ENCODE measurements at regions not wholly inside any gene's neighbourhood (a gene's known extent, or its start where the extent isn't known, plus 50 kb on each side); places are given as distances from the start of the nearest gene placed in this dataset.

- BruUV-seq (replicated peaks): no TSS peak
- Histone ChIP-seq H3K36me3 (ENCODE audit: control insufficient read depth in 2 of 2, extremely low read depth in 1 of 2, insufficient read depth in 2 of 2, low read length in 2 of 2) (no peaks in the 10 kb centered on the region), H3K4me3 (replicated peaks in 1 of 3; ENCODE audit: insufficient read depth in 1 of 3, low read depth in 1 of 3, low read length in 3 of 3) (no peak overlapping the region), H3K9me1 (replicated peaks; ENCODE audit: control insufficient read depth, extremely low read depth, insufficient read depth, low read length) (no peaks in the 10 kb centered on the region), H3K9me3 (replicated peaks; ENCODE audit: control insufficient read depth, insufficient read depth, low read length) (no peaks in the 10 kb centered on the region), H3K27ac (ENCODE audit: insufficient read depth, low read depth, low read length) (no peak overlapping the region), H4K20me1 (replicated peaks; ENCODE audit: control insufficient read depth, extremely low read depth, insufficient read depth, low read length) (no peaks in the 10 kb centered on the region), H3K4me2 (ENCODE audit: insufficient read depth, low read length) (no peak overlapping the region), H3K9ac (replicated peaks; ENCODE audit: extremely low read depth, insufficient read depth, low read length) (no peak overlapping the region), H3K79me2 (ENCODE audit: control insufficient read depth, insufficient read depth, low read length) (no peaks in the 10 kb centered on the region), H2AFZ (ENCODE audit: low read depth, low read length) (no peak overlapping the region), H3K4me1 (ENCODE audit: control insufficient read depth, extremely low read depth, insufficient read depth, low read length) (no peaks in the 10 kb centered on the region), H3K27me3 (ENCODE audit: control insufficient read depth in 2 of 2, insufficient read depth in 2 of 2, low read length in 2 of 2) (peaks cover 0 to 8% of the 10 kb centered on the region in 2 experiments)
- TF ChIP-seq JUN (IDR thresholded peaks at IDR 0.05; ENCODE audit: borderline replicate concordance, insufficient read depth, insufficient read length, low read depth): no peak
- TF ChIP-seq POLR2AphosphoS5 (IDR thresholded peaks at IDR 0.05; ENCODE audit: insufficient read depth, low read depth, low read length): no peak
- no peak for TF ChIP-seq EZH2 (IDR thresholded peaks at IDR 0.05; ENCODE audit: borderline replicate concordance, low read depth, low read length, severe bottlenecking)
- TF ChIP-seq GATA2 (IDR thresholded peaks at IDR 0.05; ENCODE audit: insufficient read depth, insufficient read length, low read depth, low read length): no peak
- TF ChIP-seq MYC (IDR thresholded peaks at IDR 0.05; ENCODE audit: low read depth, low read length): no peak
- TF ChIP-seq CTCF (IDR thresholded peaks at IDR 0.05; ENCODE audit: extremely low read depth in 1 of 2, insufficient read depth in 1 of 2, low read depth in 1 of 2, low read length in 2 of 2): no peak
- no peak for TF ChIP-seq POLR2A (IDR thresholded peaks at IDR 0.05; ENCODE audit: low read depth, low read length)
- TF ChIP-seq MAX (IDR thresholded peaks at IDR 0.05; ENCODE audit: insufficient read depth, insufficient read length): no peak
- no peak for TF ChIP-seq FOS (IDR thresholded peaks at IDR 0.05; ENCODE audit: borderline replicate concordance, insufficient read depth, low read length)
- FAIRE-seq: no peak
- DNase-seq (ENCODE audit: low read depth, low spot score): no peak
- dilution Hi-C loops (cut with MboI; ENCODE audit: extremely low pct_ligation_motif_present, low sequenced_read_pairs): no loop called here
- POLR2A ChIA-PET: no interaction called here
- CTCF ChIA-PET: no interaction called here
- intact Hi-C loops (cut with micrococcal nuclease): no loop called here
These were observed 176.8 kb downstream of the LARP7 start for GRCh38 chr4:112813790-112814189.
